ENCODE measurements at regions not wholly inside any gene's neighbourhood (a gene's known extent, or its start where the extent isn't known, plus 50 kb on each side); places are given as distances from the start of the nearest gene placed in this dataset.

GRCh38 chr1:96290801-96291200 is 430.8 kb upstream of the PTBP2 start:
- no peaks in the 10 kb centered on the region for H3K36me3 Mint-ChIP-seq
- peaks cover 11 to 35% (median 20%) of the 10 kb centered on the region in 7 donors for H3K9me3 Mint-ChIP-seq
- no peak for ATAC-seq (ENCODE audit: low read depth in 2 of 2)

GRCh38 chr1:96291468-96291867 is 430.1 kb upstream of the PTBP2 start:
- H3K27ac Mint-ChIP-seq, result no peak overlapping the region
- H3K36me3 Mint-ChIP-seq, result no peaks in the 10 kb centered on the region
- DNase-seq (no peak), ATAC-seq (ENCODE audit: low read depth in 2 of 2) (no peak)
- no peaks in the 10 kb centered on the region for H3K4me1 Mint-ChIP-seq
- H3K27me3 Mint-ChIP-seq, result no peaks in the 10 kb centered on the region
- peaks cover 8 to 28% (median 19%) of the 10 kb centered on the region in 7 donors for H3K9me3 Mint-ChIP-seq
- H3K4me3 Mint-ChIP-seq, result no peak overlapping the region

More at GRCh38 chr1:96290801-96291200, 430.8 kb upstream of the PTBP2 start:
- no peak for DNase-seq
- H3K27me3 Mint-ChIP-seq, result no peaks in the 10 kb centered on the region
- H3K4me3 Mint-ChIP-seq, result no peak overlapping the region
- no peak overlapping the region for H3K27ac Mint-ChIP-seq
- H3K4me1 Mint-ChIP-seq, result no peaks in the 10 kb centered on the region

- ATAC-seq (ENCODE audit: low read depth in 2 of 2), result no peak
- H3K9me3 Mint-ChIP-seq, result peaks cover 7 to 22% (median 12%) of the 10 kb centered on the region in 7 donors
Measured at GRCh38 chr1:96292141-96292540, 429.4 kb upstream of the PTBP2 start.

GRCh38 chr1:96296991-96297390 is 424.6 kb upstream of the PTBP2 start:
- no peak for DNase-seq

More at GRCh38 chr1:96292141-96292540, 429.4 kb upstream of the PTBP2 start:
- no peaks in the 10 kb centered on the region for H3K27me3 Mint-ChIP-seq
- H3K4me1 Mint-ChIP-seq, result no peaks in the 10 kb centered on the region
- H3K27ac Mint-ChIP-seq, result no peak overlapping the region
- no peak overlapping the region for H3K4me3 Mint-ChIP-seq
- no peak for DNase-seq
- no peaks in the 10 kb centered on the region for H3K36me3 Mint-ChIP-seq

GRCh38 chr1:96306809-96307560 is 414.6 kb upstream of the PTBP2 start:
- H3K27ac Mint-ChIP-seq, result no peak overlapping the region
- no peak for ATAC-seq (ENCODE audit: low read depth in 2 of 2)
- H3K4me3 Mint-ChIP-seq, result no peak overlapping the region
- no peaks in the 10 kb centered on the region for H3K36me3 Mint-ChIP-seq
- H3K9me3 Mint-ChIP-seq, result peaks cover 0 to 4% (median 2%) of the 10 kb centered on the region in 7 donors
- no peaks in the 10 kb centered on the region for H3K4me1 Mint-ChIP-seq
- H3K27me3 Mint-ChIP-seq, result no peaks in the 10 kb centered on the region
- no peak for DNase-seq

More at GRCh38 chr1:96296991-96297390, 424.6 kb upstream of the PTBP2 start:
- H3K27ac Mint-ChIP-seq, result no peak overlapping the region
- no peaks in the 10 kb centered on the region for H3K4me1 Mint-ChIP-seq
- no peak overlapping the region for H3K4me3 Mint-ChIP-seq
- H3K36me3 Mint-ChIP-seq, result no peaks in the 10 kb centered on the region
- peaks cover 0 to 9% (median 4%) of the 10 kb centered on the region in 7 donors for H3K9me3 Mint-ChIP-seq
- no peaks in the 10 kb centered on the region for H3K27me3 Mint-ChIP-seq
- no peak for ATAC-seq (ENCODE audit: low read depth in 2 of 2)

- Mint-ChIP-seq H3K36me3 (no peaks in the 10 kb centered on the region), H3K9me3 (peaks cover 0 to 6% (median 0%) of the 10 kb centered on the region in 7 donors), H3K27me3 (no peaks in the 10 kb centered on the region), H3K27ac (no peak overlapping the region), H3K4me1 (no peaks in the 10 kb centered on the region), H3K4me3 (no peak overlapping the region)
- no peak for ATAC-seq (ENCODE audit: low read depth in 2 of 2)
- DNase-seq, result no peak
Measured at GRCh38 chr1:96308314-96308713, 413.3 kb upstream of the PTBP2 start.

GRCh38 chr1:96309783-96310182 is 411.8 kb upstream of the PTBP2 start:
- H3K9me3 Mint-ChIP-seq, result peaks cover 0 to 4% (median 0%) of the 10 kb centered on the region in 7 donors

GRCh38 chr1:96313216-96313615 is 408.4 kb upstream of the PTBP2 start:
- Mint-ChIP-seq H3K9me3 (peaks cover 0 to 4% (median 0%) of the 10 kb centered on the region in 7 donors), H3K36me3 (no peaks in the 10 kb centered on the region), H3K27ac (no peak overlapping the region), H3K4me1 (no peaks in the 10 kb centered on the region), H3K27me3 (no peaks in the 10 kb centered on the region), H3K4me3 (no peak overlapping the region)
- ATAC-seq (ENCODE audit: low read depth in 2 of 2) (no peak), DNase-seq (no peak)

More at GRCh38 chr1:96309783-96310182, 411.8 kb upstream of the PTBP2 start:
- DNase-seq, result no peak
- no peak for ATAC-seq (ENCODE audit: low read depth in 2 of 2)
- Mint-ChIP-seq H3K27me3 (no peaks in the 10 kb centered on the region), H3K4me1 (no peaks in the 10 kb centered on the region), H3K27ac (no peak overlapping the region), H3K4me3 (no peak overlapping the region), H3K36me3 (no peaks in the 10 kb centered on the region)

- peaks cover 0 to 19% (median 10%) of the 10 kb centered on the region in 7 donors for H3K9me3 Mint-ChIP-seq
- DNase-seq (no peak), ATAC-seq (ENCODE audit: low read depth in 2 of 2) (no peak)
- no peak overlapping the region for H3K4me3 Mint-ChIP-seq
- no peak overlapping the region for H3K27ac Mint-ChIP-seq
- no peaks in the 10 kb centered on the region for H3K36me3 Mint-ChIP-seq
- H3K27me3 Mint-ChIP-seq, result no peaks in the 10 kb centered on the region
- no peaks in the 10 kb centered on the region for H3K4me1 Mint-ChIP-seq
Measured at GRCh38 chr1:96329121-96329520, 392.5 kb upstream of the PTBP2 start.

- ATAC-seq (ENCODE audit: low read depth in 2 of 2), result no peak
- Mint-ChIP-seq H3K36me3 (no peaks in the 10 kb centered on the region), H3K9me3 (peaks cover 0 to 21% (median 9%) of the 10 kb centered on the region in 7 donors), H3K27ac (no peak overlapping the region), H3K4me1 (no peaks in the 10 kb centered on the region), H3K27me3 (no peaks in the 10 kb centered on the region), H3K4me3 (no peak overlapping the region)
- DNase-seq, result no peak
Measured at GRCh38 chr1:96331596-96331995, 390.0 kb upstream of the PTBP2 start.

- H3K4me3 Mint-ChIP-seq, result no peak overlapping the region
- no peak for ATAC-seq (ENCODE audit: low read depth in 2 of 2)
- DNase-seq, result no peak
- peaks cover 0 to 23% (median 6%) of the 10 kb centered on the region in 7 donors for H3K9me3 Mint-ChIP-seq
- no peaks in the 10 kb centered on the region for H3K36me3 Mint-ChIP-seq
- no peaks in the 10 kb centered on the region for H3K27me3 Mint-ChIP-seq
- no peaks in the 10 kb centered on the region for H3K4me1 Mint-ChIP-seq
- H3K27ac Mint-ChIP-seq, result no peak overlapping the region
Measured at GRCh38 chr1:96333522-96334235, 387.9 kb upstream of the PTBP2 start.

GRCh38 chr1:96334236-96334557 is 387.4 kb upstream of the PTBP2 start:
- no peaks in the 10 kb centered on the region for H3K36me3 Mint-ChIP-seq

GRCh38 chr1:96338622-96339021 is 383.0 kb upstream of the PTBP2 start:
- DNase-seq, result no peak
- Mint-ChIP-seq H3K4me1 (no peaks in the 10 kb centered on the region), H3K27me3 (no peaks in the 10 kb centered on the region), H3K36me3 (no peaks in the 10 kb centered on the region), H3K9me3 (peaks cover 0 to 20% (median 6%) of the 10 kb centered on the region in 7 donors), H3K4me3 (no peak overlapping the region), H3K27ac (no peak overlapping the region)
- ATAC-seq (ENCODE audit: low read depth in 2 of 2), result no peak

More at GRCh38 chr1:96334236-96334557, 387.4 kb upstream of the PTBP2 start:
- Mint-ChIP-seq H3K27ac (no peak overlapping the region), H3K4me1 (no peaks in the 10 kb centered on the region), H3K27me3 (no peaks in the 10 kb centered on the region), H3K9me3 (peaks cover 0 to 23% (median 6%) of the 10 kb centered on the region in 7 donors), H3K4me3 (no peak overlapping the region)
- DNase-seq, result no peak
- no peak for ATAC-seq (ENCODE audit: low read depth in 2 of 2)

GRCh38 chr1:96340686-96341085 is 380.9 kb upstream of the PTBP2 start:
- Mint-ChIP-seq H3K4me3 (no peak overlapping the region), H3K9me3 (peaks cover 0 to 17% (median 12%) of the 10 kb centered on the region in 7 donors), H3K36me3 (no peaks in the 10 kb centered on the region), H3K27me3 (no peaks in the 10 kb centered on the region), H3K27ac (no peak overlapping the region), H3K4me1 (no peaks in the 10 kb centered on the region)
- ATAC-seq (ENCODE audit: low read depth in 2 of 2) (no peak), DNase-seq (no peak)

Measured in naive B cell (primary cell).